ENCODE measurements at regions not wholly inside any gene's neighbourhood (a gene's known extent, or its start where the extent isn't known, plus 50 kb on each side); places are given as distances from the start of the nearest gene placed in this dataset.

DNA sequence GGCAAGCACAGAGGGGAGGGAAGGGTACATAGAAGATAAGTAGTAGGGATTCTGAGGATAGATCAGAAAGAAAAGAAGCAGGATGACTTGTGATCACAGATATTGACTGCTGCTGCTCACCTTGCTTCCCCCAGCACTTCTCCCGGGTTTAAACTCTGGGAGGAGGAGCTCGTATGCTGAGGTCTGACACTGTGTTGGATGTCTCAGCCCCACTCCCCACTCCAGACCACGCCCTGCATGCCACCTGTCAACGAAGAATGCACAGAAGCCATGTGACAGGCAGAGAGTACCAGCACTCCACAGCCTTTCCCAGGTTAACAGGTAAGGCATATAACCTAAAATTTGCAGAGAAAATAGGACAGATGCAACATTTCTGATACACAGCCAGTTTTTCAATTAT, 388.9 kb downstream of the TNS3 start (continued):
- no peak for TF ChIP-seq ZSCAN29 (IDR thresholded peaks at IDR 0.05)

DNA sequence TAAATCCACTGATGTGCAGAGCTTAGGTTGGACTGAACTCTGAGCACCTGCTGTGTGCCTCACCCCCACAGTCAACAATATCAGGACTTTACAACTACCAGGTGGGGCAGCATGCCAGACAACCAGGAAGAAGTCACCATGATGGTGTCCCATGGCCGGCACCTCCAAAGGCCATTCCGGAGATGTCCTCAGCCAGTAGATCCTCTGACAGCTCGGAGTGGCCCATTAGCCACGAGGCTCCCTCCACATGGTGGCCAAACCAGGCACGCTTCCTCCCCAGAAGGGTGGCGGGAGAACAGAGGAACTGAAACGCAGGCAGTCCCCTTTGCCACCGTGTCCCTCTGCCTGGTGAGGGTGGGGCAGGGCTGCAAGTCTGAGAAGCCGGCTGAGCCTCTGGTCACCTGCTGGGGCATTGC, 390.0 kb downstream of the TNS3 start:
- whole genome bisulfite sequencing (ENCODE audit: insufficient coverage, insufficient replicate concordance, low lambda C conversion rate, missing lambda C conversion rate): 19% methylated on average over 9 of the region's 9 CpGs
- ATAC-seq (peak; percentile 62), FAIRE-seq (no peak), DNase-seq (ENCODE audit: low read depth, low spot score) (no peak)
- RAD21 ChIA-PET (ENCODE audit: unreplicated experiment): no interaction called here
- Histone ChIP-seq H3K79me2 (ENCODE audit: control insufficient read depth, insufficient read depth, low read length) (no peaks in the 10 kb centered on the region), H2AFZ (ENCODE audit: control insufficient read depth, low read depth, low read length) (no peak overlapping the region), H3K4me2 (ENCODE audit: control insufficient read depth, insufficient read depth) (no peak overlapping the region), H3K4me3 (no peak overlapping the region), H3K4me1 (ENCODE audit: control insufficient read depth, insufficient read depth, low read length) (no peaks in the 10 kb centered on the region), H3K27me3 (replicated peaks in 1 of 2; ENCODE audit: control insufficient read depth in 2 of 2, insufficient read depth in 2 of 2, low read length in 1 of 2) (no peaks in the 10 kb centered on the region), H4K20me1 (ENCODE audit: control insufficient read depth, insufficient read depth) (no peaks in the 10 kb centered on the region), H3K9me3 (replicated peaks; ENCODE audit: control insufficient read depth, insufficient read depth, low read length) (no peaks in the 10 kb centered on the region), H3K27ac (ENCODE audit: control insufficient read depth, insufficient read depth) (no peak overlapping the region), H3K9ac (ENCODE audit: control insufficient read depth, insufficient read depth, low read length) (no peak overlapping the region), H3K36me3 (ENCODE audit: control insufficient read depth in 2 of 2, insufficient read depth in 2 of 2, low read length in 1 of 2) (no peaks in the 10 kb centered on the region)
- SMC1A ChIA-PET (ENCODE audit: uncharacterized antibody, unreplicated experiment): no interaction called here
- intact Hi-C loops (cut with micrococcal nuclease; ENCODE audit: unreplicated experiment): no loop called here
- CTCF ChIA-PET: no interaction called here
- POLR2A ChIA-PET: no interaction called here
- in situ Hi-C loops (cut with MboI): no loop called here
- no TSS peak for BruUV-seq (replicated peaks)
- TF ChIP-seq, protein P1, sequence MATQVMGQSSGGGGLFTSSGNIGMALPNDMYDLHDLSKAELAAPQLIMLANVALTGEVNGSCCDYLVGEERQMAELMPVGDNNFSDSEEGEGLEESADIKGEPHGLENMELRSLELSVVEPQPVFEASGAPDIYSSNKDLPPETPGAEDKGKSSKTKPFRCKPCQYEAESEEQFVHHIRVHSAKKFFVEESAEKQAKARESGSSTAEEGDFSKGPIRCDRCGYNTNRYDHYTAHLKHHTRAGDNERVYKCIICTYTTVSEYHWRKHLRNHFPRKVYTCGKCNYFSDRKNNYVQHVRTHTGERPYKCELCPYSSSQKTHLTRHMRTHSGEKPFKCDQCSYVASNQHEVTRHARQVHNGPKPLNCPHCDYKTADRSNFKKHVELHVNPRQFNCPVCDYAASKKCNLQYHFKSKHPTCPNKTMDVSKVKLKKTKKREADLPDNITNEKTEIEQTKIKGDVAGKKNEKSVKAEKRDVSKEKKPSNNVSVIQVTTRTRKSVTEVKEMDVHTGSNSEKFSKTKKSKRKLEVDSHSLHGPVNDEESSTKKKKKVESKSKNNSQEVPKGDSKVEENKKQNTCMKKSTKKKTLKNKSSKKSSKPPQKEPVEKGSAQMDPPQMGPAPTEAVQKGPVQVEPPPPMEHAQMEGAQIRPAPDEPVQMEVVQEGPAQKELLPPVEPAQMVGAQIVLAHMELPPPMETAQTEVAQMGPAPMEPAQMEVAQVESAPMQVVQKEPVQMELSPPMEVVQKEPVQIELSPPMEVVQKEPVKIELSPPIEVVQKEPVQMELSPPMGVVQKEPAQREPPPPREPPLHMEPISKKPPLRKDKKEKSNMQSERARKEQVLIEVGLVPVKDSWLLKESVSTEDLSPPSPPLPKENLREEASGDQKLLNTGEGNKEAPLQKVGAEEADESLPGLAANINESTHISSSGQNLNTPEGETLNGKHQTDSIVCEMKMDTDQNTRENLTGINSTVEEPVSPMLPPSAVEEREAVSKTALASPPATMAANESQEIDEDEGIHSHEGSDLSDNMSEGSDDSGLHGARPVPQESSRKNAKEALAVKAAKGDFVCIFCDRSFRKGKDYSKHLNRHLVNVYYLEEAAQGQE (IDR thresholded peaks at IDR 0.05; ENCODE audit: low read depth, low read length): no peak
- TF ChIP-seq, protein P2, sequence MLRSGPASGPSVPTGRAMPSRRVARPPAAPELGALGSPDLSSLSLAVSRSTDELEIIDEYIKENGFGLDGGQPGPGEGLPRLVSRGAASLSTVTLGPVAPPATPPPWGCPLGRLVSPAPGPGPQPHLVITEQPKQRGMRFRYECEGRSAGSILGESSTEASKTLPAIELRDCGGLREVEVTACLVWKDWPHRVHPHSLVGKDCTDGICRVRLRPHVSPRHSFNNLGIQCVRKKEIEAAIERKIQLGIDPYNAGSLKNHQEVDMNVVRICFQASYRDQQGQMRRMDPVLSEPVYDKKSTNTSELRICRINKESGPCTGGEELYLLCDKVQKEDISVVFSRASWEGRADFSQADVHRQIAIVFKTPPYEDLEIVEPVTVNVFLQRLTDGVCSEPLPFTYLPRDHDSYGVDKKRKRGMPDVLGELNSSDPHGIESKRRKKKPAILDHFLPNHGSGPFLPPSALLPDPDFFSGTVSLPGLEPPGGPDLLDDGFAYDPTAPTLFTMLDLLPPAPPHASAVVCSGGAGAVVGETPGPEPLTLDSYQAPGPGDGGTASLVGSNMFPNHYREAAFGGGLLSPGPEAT (IDR thresholded peaks at IDR 0.05; ENCODE audit: low read depth): no peak
- TF ChIP-seq, protein P3, sequence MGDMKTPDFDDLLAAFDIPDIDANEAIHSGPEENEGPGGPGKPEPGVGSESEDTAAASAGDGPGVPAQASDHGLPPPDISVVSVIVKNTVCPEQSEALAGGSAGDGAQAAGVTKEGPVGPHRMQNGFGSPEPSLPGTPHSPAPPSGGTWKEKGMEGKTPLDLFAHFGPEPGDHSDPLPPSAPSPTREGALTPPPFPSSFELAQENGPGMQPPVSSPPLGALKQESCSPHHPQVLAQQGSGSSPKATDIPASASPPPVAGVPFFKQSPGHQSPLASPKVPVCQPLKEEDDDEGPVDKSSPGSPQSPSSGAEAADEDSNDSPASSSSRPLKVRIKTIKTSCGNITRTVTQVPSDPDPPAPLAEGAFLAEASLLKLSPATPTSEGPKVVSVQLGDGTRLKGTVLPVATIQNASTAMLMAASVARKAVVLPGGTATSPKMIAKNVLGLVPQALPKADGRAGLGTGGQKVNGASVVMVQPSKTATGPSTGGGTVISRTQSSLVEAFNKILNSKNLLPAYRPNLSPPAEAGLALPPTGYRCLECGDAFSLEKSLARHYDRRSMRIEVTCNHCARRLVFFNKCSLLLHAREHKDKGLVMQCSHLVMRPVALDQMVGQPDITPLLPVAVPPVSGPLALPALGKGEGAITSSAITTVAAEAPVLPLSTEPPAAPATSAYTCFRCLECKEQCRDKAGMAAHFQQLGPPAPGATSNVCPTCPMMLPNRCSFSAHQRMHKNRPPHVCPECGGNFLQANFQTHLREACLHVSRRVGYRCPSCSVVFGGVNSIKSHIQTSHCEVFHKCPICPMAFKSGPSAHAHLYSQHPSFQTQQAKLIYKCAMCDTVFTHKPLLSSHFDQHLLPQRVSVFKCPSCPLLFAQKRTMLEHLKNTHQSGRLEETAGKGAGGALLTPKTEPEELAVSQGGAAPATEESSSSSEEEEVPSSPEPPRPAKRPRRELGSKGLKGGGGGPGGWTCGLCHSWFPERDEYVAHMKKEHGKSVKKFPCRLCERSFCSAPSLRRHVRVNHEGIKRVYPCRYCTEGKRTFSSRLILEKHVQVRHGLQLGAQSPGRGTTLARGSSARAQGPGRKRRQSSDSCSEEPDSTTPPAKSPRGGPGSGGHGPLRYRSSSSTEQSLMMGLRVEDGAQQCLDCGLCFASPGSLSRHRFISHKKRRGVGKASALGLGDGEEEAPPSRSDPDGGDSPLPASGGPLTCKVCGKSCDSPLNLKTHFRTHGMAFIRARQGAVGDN (IDR thresholded peaks at IDR 0.05): peak; percentile 63
- TF ChIP-seq IKZF1 (conservative IDR thresholded peaks at IDR 0.05): peak; percentile 43; the same call in 1 of the 2 replicates
- TF ChIP-seq SPI1 (IDR thresholded peaks at IDR 0.05; ENCODE audit: borderline replicate concordance, insufficient read depth, low read depth, low read length): peak; percentile 56; the same call in 1 of the 2 replicates
- TF ChIP-seq BHLHE40 (IDR thresholded peaks at IDR 0.05; ENCODE audit: borderline replicate concordance in 1 of 2, low read depth in 2 of 2, low read length in 1 of 2): peak; percentile 13 to 15; a peak in 1 of 4 replicates
